GM12878 (cell line): ENCODE measurements at regions not wholly inside any gene's neighbourhood (a gene's known extent, or its start where the extent isn't known, plus 50 kb on each side); places are given as distances from the start of the nearest gene placed in this dataset.

Source experiments
- BCL11A ChIP-seq: IDR thresholded peaks from 2 replicates; pipeline ENCODE4 v1.6.1; 2011; ENCODE audit warnings: low read depth, low read length
- CBFB ChIP-seq: IDR thresholded peaks from 2 replicates; pipeline ENCODE4 v1.6.1; 2016; ENCODE audit warnings: antibody characterized with exemption, low read depth
- CBX5 ChIP-seq: sonication (generic); IDR thresholded peaks from 2 replicates; pipeline ENCODE4 v1.6.1; 2016; ENCODE audit warnings: low read depth, moderate library complexity, mild to moderate bottlenecking, inconsistent platforms
- CHD1 ChIP-seq: IDR thresholded peaks from 2 replicates; pipeline ENCODE4 v1.6.1; 2012; ENCODE audit warnings: low read depth, low read length, improper control_type of control experiment
- GABPA ChIP-seq: IDR thresholded peaks from 2 replicates; pipeline ENCODE4 v1.6.1; 2014; ENCODE audit warnings: antibody characterized with exemption, low read depth, mild to moderate bottlenecking, inconsistent platforms
- HDGF ChIP-seq: fragments of 450-650 bp; IDR thresholded peaks from 2 replicates; pipeline ENCODE4 v1.6.1; 2016; ENCODE audit warnings: antibody characterized with exemption
- POU2F2 ChIP-seq: IDR thresholded peaks from 3 replicates; pipeline ENCODE4 v1.6.1; 2011; ENCODE audit warnings: low read depth, mild to moderate bottlenecking, low read length, borderline replicate concordance
- PRDM15 ChIP-seq: fragments of 450-650 bp; formaldehyde crosslinking; IDR thresholded peaks from 2 replicates; pipeline ENCODE4 v1.4.0; 2020; ENCODE audit warnings: mild to moderate bottlenecking, moderate library complexity
- RCOR1 ChIP-seq: conservative IDR thresholded peaks from 2 replicates; pipeline ENCODE4 v1.6.1; 2012; ENCODE audit warnings: low read depth, low read length, improper control_type of control experiment
- REST ChIP-seq: IDR thresholded peaks from 2 replicates; pipeline ENCODE4 v1.6.1; 2012; ENCODE audit warnings: mild to moderate bottlenecking, low read depth, low read length
- SKIL ChIP-seq: fragments of 450-650 bp; IDR thresholded peaks from 2 replicates; pipeline ENCODE4 v1.6.1; 2017; ENCODE audit warnings: mild to moderate bottlenecking, low read depth, inconsistent platforms; ENCODE audit not compliant: poor library complexity, severe bottlenecking
- SRF ChIP-seq, 2 experiments: IDR thresholded peaks; 2 replicates each; pipeline ENCODE4 v1.6.1; 2011; ENCODE audit warnings: low read depth in 2 of 2, low read length in 2 of 2, mild to moderate bottlenecking in 1 of 2, moderate library complexity in 1 of 2
- TCF3 ChIP-seq: IDR thresholded peaks from 2 replicates; pipeline ENCODE4 v1.6.1; 2012; ENCODE audit warnings: low read depth, mild to moderate bottlenecking, low read length, borderline replicate concordance; ENCODE audit not compliant: insufficient read depth
- WRNIP1 ChIP-seq: IDR thresholded peaks from 2 replicates; pipeline ENCODE4 v1.6.1; 2011; ENCODE audit warnings: low read depth, low read length, improper control_type of control experiment, borderline replicate concordance
- YBX1 ChIP-seq: fragments of 450-650 bp; IDR thresholded peaks from 2 replicates; pipeline ENCODE4 v1.6.1; 2016; ENCODE audit warnings: antibody characterized with exemption
- YY1 ChIP-seq: IDR thresholded peaks from 2 replicates; pipeline ENCODE4 v1.6.1; 2011; ENCODE audit warnings: low read depth, mild to moderate bottlenecking, low read length
- ZBTB33 ChIP-seq: fragments of 450-650 bp; IDR thresholded peaks from 2 replicates; pipeline ENCODE4 v1.6.1; 2017; ENCODE audit warnings: mild to moderate bottlenecking
- ZNF207 ChIP-seq: fragments of 450-650 bp; IDR thresholded peaks from 2 replicates; pipeline ENCODE4 v1.6.1; 2014; ENCODE audit warnings: antibody characterized with exemption, mild to moderate bottlenecking, borderline replicate concordance
- ZZZ3 ChIP-seq: IDR thresholded peaks from 2 replicates; pipeline ENCODE4 v1.6.1; 2011; ENCODE audit warnings: low read depth; ENCODE audit not compliant: control insufficient read depth, insufficient read length

- TF ChIP-seq ZBTB33 (no peak), GABPA (no peak), YY1 (no peak), SRF (IDR thresholded peaks at IDR 0.05; ENCODE audit: low read depth in 2 of 2, low read length in 2 of 2) (0 out of 4 replicates have a peak, but pooled peaks of 1 of the 2 experiments have one; percentile 7), POU2F2 (peak; percentile 63; the same call in 1 of the 3 replicates), HDGF (peak; percentile 99), ZNF207 (peak; percentile 29; the same call in 1 of the 2 replicates), PRDM15 (CRISPR knock-in tag) (no peak), SKIL (no peak), CBX5 (no peak), ZZZ3 (no peak), CHD1 (no peak), RCOR1 (no peak), YBX1 (no peak), WRNIP1 (no peak), CBFB (no peak; the same call in 1 of the 2 replicates), BCL11A (no peak), TCF3 (0 out of 2 replicates have a peak, but pooled peaks have one; percentile 41), REST (no peak)
Observed at GRCh38 chr7:25862261-25863004, 289.6 kb upstream of the NFE2L3 start (continued).
